H1 (cell line): ENCODE measurements at regions not wholly inside any gene's neighbourhood (a gene's known extent, or its start where the extent isn't known, plus 50 kb on each side); places are given as distances from the start of the nearest gene placed in this dataset.

ENCODE experiments used
- EP300 ChIP-seq, 2 experiments: IDR thresholded peaks; 1 replicate in 1 of 2; 2 replicates in 1 of 2; pipeline ENCODE4 v1.6.1; 2011 to 2012; ENCODE audit warnings: low read depth in 2 of 2, low read length in 2 of 2, mild to moderate bottlenecking in 2 of 2, borderline replicate concordance in 1 of 2, inconsistent platforms in 1 of 2, moderate library complexity in 1 of 2
- HDAC6 ChIP-seq: IDR thresholded peaks from one replicate; pipeline ENCODE4 v1.7.1; 2012; ENCODE audit warnings: low read depth, mild to moderate bottlenecking, inconsistent platforms, low read length, moderate library complexity
- KDM4A ChIP-seq: IDR thresholded peaks from one replicate; pipeline ENCODE4 v1.7.1; 2012; ENCODE audit warnings: low read depth, mild to moderate bottlenecking, moderate library complexity, low read length, inconsistent platforms; ENCODE audit not compliant: severe bottlenecking
- POLR2A ChIP-seq, 2 experiments: IDR thresholded peaks; 1 replicate in 1 of 2; 2 replicates in 1 of 2; pipeline ENCODE4 v1.6.1; 2011; ENCODE audit warnings: low read depth in 2 of 2, low read length in 2 of 2, mild to moderate bottlenecking in 2 of 2; ENCODE audit errors: control extremely low read depth in 1 of 2
- POLR2AphosphoS5 ChIP-seq: IDR thresholded peaks from 2 replicates; pipeline ENCODE4 v1.6.1; 2011; ENCODE audit warnings: low read depth, low read length
- RAD21 ChIP-seq, 2 experiments: IDR thresholded peaks in 1 of 2; conservative IDR thresholded peaks in 1 of 2; 2 replicates each; pipeline ENCODE4 v1.6.1; 2011; ENCODE audit warnings: low read depth in 2 of 2, low read length in 2 of 2, improper control_type of control experiment in 1 of 2, inconsistent platforms in 1 of 2, mild to moderate bottlenecking in 1 of 2, moderate library complexity in 1 of 2
- SP2 ChIP-seq: IDR thresholded peaks from 2 replicates; pipeline ENCODE4 v1.6.1; 2012; ENCODE audit warnings: mild to moderate bottlenecking, low read length, inconsistent platforms
- TF ChIP-seq, protein P1 (sequence below): fragments of 300-600 bp; sonication (generic); IDR thresholded peaks from 2 replicates; pipeline ENCODE4 v1.7.1; 2012; ENCODE audit warnings: low read length, moderate library complexity, mild to moderate bottlenecking, inconsistent platforms; ENCODE audit not compliant: insufficient replicate concordance
- TF ChIP-seq, protein P2 (sequence below), 3 experiments: IDR thresholded peaks; 1 replicate in 2 of 3; 2 replicates in 1 of 3; pipeline versions ENCODE4 v1.5.1 to v1.6.1; 2011; ENCODE audit warnings: low read length in 3 of 3, mild to moderate bottlenecking in 3 of 3, inconsistent platforms in 2 of 3, low read depth in 1 of 3, moderate library complexity in 1 of 3; ENCODE audit not compliant: insufficient read depth in 1 of 3; ENCODE audit errors: control extremely low read depth in 1 of 3

DNA sequence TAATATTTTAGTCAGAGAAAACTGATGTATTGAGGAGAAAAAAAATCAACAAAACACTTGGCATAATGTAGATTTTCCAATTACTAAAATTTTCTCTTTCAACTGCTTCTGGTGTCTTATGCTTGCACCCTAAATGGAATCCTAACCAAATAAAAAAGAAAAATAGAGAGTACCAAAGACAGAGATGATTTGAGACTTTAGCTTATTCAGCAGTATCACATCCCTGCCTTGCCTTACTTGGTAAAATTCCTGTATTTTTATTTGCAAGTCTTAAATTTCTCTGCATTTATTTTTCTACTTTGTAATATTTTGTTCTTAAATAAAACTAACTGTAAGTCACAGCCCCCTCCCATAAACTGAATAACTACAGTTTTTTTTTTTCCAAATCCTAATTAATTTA lies 950.5 kb upstream of the INTU start (continued):
- TF ChIP-seq, protein P1, sequence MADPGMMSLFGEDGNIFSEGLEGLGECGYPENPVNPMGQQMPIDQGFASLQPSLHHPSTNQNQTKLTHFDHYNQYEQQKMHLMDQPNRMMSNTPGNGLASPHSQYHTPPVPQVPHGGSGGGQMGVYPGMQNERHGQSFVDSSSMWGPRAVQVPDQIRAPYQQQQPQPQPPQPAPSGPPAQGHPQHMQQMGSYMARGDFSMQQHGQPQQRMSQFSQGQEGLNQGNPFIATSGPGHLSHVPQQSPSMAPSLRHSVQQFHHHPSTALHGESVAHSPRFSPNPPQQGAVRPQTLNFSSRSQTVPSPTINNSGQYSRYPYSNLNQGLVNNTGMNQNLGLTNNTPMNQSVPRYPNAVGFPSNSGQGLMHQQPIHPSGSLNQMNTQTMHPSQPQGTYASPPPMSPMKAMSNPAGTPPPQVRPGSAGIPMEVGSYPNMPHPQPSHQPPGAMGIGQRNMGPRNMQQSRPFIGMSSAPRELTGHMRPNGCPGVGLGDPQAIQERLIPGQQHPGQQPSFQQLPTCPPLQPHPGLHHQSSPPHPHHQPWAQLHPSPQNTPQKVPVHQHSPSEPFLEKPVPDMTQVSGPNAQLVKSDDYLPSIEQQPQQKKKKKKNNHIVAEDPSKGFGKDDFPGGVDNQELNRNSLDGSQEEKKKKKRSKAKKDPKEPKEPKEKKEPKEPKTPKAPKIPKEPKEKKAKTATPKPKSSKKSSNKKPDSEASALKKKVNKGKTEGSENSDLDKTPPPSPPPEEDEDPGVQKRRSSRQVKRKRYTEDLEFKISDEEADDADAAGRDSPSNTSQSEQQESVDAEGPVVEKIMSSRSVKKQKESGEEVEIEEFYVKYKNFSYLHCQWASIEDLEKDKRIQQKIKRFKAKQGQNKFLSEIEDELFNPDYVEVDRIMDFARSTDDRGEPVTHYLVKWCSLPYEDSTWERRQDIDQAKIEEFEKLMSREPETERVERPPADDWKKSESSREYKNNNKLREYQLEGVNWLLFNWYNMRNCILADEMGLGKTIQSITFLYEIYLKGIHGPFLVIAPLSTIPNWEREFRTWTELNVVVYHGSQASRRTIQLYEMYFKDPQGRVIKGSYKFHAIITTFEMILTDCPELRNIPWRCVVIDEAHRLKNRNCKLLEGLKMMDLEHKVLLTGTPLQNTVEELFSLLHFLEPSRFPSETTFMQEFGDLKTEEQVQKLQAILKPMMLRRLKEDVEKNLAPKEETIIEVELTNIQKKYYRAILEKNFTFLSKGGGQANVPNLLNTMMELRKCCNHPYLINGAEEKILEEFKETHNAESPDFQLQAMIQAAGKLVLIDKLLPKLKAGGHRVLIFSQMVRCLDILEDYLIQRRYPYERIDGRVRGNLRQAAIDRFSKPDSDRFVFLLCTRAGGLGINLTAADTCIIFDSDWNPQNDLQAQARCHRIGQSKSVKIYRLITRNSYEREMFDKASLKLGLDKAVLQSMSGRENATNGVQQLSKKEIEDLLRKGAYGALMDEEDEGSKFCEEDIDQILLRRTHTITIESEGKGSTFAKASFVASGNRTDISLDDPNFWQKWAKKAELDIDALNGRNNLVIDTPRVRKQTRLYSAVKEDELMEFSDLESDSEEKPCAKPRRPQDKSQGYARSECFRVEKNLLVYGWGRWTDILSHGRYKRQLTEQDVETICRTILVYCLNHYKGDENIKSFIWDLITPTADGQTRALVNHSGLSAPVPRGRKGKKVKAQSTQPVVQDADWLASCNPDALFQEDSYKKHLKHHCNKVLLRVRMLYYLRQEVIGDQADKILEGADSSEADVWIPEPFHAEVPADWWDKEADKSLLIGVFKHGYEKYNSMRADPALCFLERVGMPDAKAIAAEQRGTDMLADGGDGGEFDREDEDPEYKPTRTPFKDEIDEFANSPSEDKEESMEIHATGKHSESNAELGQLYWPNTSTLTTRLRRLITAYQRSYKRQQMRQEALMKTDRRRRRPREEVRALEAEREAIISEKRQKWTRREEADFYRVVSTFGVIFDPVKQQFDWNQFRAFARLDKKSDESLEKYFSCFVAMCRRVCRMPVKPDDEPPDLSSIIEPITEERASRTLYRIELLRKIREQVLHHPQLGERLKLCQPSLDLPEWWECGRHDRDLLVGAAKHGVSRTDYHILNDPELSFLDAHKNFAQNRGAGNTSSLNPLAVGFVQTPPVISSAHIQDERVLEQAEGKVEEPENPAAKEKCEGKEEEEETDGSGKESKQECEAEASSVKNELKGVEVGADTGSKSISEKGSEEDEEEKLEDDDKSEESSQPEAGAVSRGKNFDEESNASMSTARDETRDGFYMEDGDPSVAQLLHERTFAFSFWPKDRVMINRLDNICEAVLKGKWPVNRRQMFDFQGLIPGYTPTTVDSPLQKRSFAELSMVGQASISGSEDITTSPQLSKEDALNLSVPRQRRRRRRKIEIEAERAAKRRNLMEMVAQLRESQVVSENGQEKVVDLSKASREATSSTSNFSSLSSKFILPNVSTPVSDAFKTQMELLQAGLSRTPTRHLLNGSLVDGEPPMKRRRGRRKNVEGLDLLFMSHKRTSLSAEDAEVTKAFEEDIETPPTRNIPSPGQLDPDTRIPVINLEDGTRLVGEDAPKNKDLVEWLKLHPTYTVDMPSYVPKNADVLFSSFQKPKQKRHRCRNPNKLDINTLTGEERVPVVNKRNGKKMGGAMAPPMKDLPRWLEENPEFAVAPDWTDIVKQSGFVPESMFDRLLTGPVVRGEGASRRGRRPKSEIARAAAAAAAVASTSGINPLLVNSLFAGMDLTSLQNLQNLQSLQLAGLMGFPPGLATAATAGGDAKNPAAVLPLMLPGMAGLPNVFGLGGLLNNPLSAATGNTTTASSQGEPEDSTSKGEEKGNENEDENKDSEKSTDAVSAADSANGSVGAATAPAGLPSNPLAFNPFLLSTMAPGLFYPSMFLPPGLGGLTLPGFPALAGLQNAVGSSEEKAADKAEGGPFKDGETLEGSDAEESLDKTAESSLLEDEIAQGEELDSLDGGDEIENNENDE, result no peak
- TF ChIP-seq KDM4A, result no peak
- TF ChIP-seq, protein P2, sequence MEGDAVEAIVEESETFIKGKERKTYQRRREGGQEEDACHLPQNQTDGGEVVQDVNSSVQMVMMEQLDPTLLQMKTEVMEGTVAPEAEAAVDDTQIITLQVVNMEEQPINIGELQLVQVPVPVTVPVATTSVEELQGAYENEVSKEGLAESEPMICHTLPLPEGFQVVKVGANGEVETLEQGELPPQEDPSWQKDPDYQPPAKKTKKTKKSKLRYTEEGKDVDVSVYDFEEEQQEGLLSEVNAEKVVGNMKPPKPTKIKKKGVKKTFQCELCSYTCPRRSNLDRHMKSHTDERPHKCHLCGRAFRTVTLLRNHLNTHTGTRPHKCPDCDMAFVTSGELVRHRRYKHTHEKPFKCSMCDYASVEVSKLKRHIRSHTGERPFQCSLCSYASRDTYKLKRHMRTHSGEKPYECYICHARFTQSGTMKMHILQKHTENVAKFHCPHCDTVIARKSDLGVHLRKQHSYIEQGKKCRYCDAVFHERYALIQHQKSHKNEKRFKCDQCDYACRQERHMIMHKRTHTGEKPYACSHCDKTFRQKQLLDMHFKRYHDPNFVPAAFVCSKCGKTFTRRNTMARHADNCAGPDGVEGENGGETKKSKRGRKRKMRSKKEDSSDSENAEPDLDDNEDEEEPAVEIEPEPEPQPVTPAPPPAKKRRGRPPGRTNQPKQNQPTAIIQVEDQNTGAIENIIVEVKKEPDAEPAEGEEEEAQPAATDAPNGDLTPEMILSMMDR (IDR thresholded peaks at IDR 0.05; ENCODE audit: control extremely low read depth in 1 of 3, insufficient read depth in 1 of 3, low read depth in 1 of 3, low read length in 3 of 3), result no peak
- TF ChIP-seq HDAC6, result no peak
- TF ChIP-seq EP300 (IDR thresholded peaks at IDR 0.05; ENCODE audit: borderline replicate concordance in 1 of 2, low read depth in 2 of 2, low read length in 2 of 2), result no peak
- TF ChIP-seq SP2, result no peak
- no peak for TF ChIP-seq RAD21 (IDR thresholded peaks at IDR 0.05 in 1 of 2, conservative IDR thresholded peaks at IDR 0.05 in 1 of 2; ENCODE audit: low read depth in 2 of 2, low read length in 2 of 2)
- no peak for TF ChIP-seq POLR2AphosphoS5
- no peak for TF ChIP-seq POLR2A (IDR thresholded peaks at IDR 0.05; ENCODE audit: control extremely low read depth in 1 of 2, low read depth in 2 of 2, low read length in 2 of 2)
